T-helper 9 cell (primary cell): ENCODE measurements at regions not wholly inside any gene's neighbourhood (a gene's known extent, or its start where the extent isn't known, plus 50 kb on each side); places are given as distances from the start of the nearest gene placed in this dataset.

ENCODE experiments used
- DNase-seq: peaks from one replicate; pipeline ENCODE4 v3.0.0-alpha.2; 2020

DNA sequence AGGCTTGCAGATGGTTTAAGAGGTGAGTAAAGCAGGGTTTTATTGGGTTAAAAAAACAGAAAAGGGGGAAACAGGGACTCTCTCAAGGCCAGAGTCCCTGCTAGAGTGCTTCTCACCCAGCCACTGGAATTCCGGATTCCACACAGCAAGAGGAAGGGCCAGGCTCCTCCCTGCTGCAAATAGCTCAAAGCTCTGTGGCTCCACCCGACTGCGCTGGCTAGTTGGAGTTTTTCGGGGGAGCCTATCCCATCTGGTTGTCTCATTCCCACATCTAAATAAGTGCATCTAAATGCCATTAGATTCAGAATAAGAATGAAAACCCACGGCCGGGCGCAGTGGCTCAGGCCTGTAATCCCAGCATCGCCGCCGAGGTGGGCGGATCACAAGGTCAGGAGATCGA lies 791.5 kb downstream of the SLC16A7 start:
- no peak for DNase-seq

DNA sequence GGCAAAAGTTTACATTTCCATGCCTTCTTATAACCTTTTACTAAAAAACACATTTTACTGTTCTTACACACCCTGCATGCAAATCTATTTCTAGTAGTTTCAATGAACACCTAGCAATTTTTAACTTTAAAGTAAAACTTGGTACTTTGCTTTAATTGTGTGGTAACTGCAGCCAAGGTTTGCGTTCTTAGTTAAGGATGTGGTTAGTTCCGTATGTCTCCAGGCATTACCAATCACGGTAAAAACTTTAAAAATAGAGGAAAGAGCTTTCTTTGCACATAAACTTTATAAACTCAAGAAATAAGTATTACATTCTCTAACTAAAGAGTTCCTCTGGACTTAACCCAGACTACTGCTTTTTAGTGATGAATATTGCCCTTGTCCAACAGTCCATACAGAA lies 795.2 kb downstream of the SLC16A7 start:
- DNase-seq: no peak

DNA sequence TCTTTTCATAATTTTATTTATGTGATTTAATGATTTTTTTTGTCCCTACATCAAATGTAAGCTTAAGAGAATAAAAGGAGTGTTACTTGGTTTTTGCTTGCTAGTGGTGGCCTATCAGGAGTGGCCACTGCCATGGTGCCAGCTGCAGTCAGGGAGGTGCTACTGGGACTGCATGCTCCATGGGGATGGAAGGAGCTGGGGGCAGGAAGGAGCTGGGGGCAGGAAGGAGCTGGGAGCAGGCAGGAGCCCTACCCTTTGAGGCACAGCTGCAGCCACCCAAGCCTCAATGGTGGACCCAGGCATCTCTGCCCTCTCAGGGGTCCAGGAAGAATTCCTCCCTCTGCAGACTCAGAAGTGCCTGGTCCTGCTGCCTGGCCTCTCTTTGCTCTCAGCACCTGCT lies 796.0 kb downstream of the SLC16A7 start:
- no peak for DNase-seq

DNA sequence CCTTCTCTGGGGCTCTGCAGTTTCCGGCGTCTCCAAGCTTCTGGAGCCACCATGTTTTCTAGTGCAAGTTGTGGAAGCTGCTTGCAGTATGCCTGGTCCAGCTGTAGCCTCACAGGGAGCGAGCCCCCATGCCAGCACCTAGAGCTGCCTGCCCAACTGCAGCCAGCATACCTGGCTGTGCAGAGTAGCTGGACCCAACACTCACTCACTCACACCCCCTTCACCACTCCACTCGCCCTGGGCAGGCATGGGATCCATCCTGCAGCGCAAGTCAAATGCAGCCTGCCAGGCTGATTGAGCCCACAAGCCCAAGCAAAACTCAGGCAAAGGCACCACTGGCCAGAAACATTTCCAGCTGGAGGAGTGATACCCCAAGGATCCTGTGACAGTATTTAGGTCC lies 797.3 kb downstream of the SLC16A7 start:
- no peak for DNase-seq

DNA sequence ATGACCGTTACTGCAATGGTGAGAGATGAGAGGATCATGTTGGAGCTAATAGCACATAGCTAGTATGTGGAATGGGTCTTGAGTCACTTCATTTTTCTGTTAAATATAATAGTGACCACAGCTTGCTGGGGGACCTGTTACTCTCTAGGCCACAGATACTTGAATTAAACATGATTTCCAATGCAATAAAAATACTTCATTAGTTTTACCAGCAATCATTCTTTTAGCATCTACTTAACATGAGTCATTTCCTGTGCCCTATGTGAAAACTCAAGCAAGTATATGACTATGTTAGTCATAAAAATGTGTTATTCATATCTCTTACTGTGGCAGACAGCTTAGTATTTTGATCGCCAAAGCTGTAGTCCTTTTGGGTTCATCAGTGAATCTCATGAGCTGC lies 798.8 kb downstream of the SLC16A7 start:
- no peak for DNase-seq

DNA sequence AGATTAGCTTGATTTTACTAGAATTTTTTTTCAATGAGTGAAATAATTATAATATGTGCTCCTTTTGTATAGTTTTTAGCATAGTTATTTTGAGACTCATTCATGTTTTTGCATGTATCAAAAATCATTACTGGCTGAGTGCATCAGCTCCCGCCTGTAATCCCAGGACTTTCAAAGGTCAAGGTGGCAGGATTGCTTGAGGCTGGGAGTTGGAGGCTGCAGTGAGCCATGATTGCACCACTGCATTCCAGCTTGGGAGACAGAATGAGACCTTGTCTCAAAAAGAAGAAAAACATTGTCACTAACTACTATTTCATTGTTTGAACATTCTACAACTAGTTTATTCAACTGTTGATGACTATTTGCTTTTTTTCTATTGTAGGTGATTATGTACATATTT lies 802.7 kb downstream of the SLC16A7 start:
- no peak for DNase-seq

DNA sequence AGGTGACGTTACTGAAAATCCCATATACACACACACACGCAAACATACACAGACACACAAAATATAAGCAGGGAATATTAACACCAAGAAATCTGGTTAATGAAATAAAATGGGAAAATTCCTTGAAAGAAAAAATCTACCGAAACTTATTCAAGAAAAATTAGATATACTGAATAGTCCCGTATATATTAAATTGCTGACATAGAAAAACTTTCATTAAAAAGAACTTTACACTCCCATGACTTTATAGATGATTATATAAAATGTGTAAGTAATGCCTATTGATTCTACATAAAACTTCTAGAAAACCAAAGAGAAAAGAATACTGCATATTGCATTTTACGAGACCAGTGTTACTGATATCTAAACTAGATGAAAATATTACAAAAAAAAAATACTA lies 803.2 kb downstream of the SLC16A7 start:
- no peak for DNase-seq

DNA sequence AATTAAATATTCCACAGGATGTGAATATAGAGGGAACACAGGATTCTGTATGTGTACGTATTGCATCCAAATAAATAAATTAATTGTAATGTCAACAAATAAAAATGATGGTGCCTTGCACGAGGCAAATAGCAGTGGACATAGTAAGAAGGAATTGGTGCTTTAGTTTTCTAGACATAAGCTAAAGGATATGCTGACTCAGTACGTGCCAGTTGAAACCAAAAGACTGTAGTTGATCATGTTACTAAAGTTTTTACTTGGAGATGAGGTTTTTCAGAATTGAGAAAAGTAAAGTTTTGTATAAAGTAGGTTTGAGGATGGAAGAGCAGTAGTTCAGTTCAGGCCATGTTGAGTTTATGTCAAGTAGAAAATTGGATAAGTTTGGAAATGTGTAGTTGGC lies 807.2 kb downstream of the SLC16A7 start:
- no peak for DNase-seq

DNA sequence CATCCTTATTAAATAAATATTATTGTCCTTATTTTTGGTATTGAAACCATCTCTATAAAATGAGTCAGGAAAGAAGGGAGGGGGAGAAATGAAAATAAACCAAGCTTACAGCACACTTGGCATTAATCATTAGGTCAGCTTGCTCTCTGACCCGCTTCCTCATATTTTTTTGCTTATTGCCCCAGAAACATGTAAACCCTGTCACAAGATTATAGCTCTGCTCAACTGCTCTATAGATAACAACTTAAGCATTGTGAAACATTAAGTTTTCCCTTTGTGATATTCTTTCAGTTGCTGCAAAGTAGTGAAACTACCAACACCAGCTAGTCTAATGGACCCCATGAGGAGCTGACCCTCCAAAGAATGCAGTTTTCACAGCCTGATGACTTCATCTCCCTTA lies 819.5 kb downstream of the SLC16A7 start:
- DNase-seq: no peak

DNA sequence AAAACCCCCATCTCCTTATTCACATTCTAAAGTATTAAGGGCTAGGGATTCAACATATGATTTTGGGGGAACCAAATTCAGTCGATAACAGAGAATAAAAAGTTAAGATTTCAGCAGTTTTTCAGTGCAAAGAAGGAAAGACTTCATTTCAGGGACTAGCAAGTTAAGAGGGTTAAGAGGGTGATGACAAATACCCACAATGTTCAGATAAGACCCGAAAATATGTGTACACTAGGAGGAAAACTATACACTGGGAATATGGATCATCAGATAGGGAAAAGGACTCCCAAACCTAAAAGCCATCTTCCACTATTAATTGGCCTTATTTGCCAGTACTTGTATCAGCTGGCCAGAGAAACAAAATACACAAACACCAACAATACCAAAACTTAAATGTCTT lies 824.2 kb downstream of the SLC16A7 start:
- no peak for DNase-seq

DNA sequence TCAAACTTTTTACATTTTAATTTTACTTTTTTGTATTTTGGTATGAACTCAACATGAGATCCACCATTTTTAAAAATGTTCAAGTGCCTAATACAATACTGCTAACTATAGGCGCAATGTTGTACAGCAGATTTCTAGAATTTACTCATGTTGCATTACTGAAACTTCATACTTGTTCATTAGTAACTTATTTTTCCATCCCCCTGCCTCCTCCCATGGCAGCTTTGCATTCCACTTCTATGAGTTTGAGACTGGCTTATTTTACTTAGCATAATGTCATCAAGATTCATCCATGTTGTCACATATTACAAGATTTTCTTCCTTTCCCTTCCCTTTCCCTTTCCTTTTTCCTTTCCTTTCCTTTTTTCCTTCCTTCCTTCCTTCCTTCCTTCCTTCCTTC lies 825.9 kb downstream of the SLC16A7 start:
- DNase-seq: no peak

DNA sequence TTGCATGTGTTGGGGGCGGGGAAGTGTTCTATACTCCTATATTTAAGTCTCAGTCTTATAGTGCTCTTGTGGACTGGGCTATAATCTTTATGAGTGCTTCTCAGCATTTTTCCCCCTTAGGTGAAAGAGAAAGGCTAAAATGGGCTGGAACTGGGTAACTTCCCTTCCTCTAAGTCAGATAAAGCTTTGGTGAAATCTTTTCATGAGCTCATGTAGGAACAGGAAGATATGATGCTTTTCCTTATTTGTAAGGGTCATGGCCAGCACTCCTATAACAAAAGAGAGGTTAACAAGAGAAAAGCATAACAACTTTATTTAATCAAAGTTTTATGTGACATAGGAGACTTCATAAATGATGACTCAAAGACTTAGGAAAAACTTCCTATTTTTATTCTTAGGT lies 841.5 kb downstream of the SLC16A7 start:
- DNase-seq: no peak

DNA sequence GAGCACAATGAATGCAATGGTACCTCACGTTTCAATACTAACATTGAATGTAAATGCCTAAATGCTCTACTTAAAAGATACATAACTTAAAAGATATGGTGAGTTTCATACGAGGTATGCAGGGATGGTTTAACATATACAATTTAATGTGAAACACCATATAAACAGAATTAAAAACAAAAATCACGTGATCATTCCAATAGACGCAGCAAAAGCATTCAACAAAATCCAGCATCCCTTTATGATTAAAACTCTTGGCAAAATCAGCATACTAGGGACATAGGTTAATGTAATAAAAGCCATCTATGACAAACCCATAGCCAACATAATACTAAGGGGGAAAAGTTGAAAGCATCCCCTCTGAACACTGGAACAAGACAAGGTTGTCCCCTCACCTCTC lies 845.7 kb downstream of the SLC16A7 start:
- DNase-seq: no peak

DNA sequence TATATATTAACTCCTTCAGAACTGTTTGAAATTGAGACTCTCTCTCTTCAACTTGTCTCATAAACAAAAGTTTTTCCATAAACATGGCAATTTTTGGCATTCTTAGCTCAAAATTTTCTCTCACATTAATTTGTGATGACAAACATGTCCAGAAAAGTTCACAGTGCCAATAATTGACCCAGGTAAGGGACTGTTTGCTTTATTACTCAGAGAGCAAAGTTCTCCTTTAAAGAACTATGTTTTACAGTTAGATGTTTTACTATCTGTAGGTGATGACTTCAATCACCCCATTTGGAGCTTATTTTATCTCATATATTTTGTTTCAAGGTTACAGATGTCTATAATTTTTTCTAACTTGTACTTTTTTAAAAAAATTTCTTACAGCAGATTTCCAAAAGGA lies 855.6 kb downstream of the SLC16A7 start:
- DNase-seq: no peak

DNA sequence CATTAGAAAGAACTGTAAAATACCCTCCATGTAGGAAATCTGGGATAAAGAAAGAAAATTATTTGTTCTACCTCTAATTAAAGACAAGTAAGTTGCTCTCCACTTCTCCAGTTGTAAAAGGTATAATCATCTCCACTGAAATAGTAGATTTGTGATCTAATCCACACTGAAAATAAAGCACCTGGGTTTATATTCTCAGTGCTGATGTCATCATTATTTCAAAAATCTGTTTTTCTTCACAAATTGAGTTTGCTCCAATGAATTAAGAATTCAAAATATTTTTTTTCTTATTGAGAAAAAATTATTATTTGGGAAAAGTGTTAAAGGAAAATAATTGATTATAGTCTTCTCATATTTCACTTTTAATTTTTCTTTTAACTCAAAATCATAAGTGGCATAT lies 869.2 kb downstream of the SLC16A7 start:
- no peak for DNase-seq

DNA sequence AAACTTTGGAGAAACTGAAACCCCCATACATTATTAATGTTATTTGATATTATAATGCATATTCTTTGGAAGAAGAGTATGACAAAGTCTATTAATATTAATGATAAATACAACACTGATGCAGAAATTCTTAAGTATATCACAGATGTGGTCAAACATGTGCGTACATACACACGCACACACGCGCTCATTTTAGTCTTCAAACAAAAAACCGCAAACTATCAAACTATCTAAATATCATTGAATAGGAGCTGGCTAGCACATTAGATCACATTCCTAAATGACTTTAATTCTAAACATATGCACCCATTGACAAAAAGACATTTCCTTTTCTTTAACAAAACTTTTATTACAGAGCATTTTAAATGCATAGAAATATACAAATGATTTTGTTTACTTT lies 872.7 kb downstream of the SLC16A7 start:
- no peak for DNase-seq

DNA sequence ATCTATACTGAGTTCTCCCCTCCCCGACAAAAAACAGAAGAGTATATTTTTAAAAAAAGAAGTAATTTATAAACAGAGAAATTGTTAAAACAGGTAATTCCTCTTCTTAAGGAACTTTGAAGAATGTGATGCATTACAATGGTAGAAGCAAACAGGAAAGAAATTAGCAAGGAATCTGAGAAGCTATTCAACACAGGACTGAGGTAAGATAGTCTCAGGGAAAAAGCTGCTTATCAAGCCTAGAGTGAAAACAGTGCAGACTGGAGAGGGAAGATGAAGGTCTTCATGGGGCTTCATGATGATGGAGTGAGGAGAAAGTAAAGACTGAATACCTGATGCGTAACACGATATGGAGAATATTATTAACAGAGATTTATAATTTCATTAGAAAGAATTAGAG lies 880.0 kb downstream of the SLC16A7 start:
- DNase-seq: no peak

DNA sequence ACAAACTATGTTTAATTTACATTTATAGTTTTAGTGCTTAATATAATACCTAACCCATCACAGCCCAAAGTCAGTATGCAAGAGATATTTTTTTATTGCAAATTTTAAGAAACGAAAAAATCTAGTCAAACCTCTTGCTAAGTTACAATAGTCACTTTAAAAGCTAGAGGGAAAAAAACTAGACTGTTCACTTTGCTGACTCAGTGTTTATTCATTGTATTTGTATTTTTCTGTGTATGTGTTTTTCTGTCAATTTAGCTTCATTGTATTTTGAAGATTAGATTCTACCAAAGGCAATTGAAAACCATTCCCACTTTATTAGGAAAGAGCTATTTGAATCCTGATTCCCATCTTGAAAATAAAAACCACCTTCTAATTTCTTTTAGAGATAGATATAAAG lies 891.5 kb downstream of the SLC16A7 start:
- no peak for DNase-seq

DNA sequence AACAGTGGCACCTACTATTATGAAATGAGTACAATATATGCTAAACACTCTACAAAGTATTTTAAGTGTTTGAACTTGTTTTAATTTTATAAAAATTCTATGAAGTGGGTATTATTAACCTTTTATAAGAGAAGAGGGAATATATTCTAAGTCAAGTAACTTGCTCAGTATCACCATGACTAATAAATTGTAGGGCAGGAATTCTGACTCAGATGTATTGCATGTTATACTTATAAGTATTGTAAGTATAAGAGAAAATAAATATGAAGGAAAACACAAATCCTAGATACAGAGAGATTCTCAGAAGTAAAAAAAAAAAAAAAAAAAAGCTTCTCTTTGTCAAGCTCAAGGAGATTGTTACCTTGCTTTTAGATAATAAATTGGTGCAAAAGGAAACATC lies 893.2 kb downstream of the SLC16A7 start:
- no peak for DNase-seq

DNA sequence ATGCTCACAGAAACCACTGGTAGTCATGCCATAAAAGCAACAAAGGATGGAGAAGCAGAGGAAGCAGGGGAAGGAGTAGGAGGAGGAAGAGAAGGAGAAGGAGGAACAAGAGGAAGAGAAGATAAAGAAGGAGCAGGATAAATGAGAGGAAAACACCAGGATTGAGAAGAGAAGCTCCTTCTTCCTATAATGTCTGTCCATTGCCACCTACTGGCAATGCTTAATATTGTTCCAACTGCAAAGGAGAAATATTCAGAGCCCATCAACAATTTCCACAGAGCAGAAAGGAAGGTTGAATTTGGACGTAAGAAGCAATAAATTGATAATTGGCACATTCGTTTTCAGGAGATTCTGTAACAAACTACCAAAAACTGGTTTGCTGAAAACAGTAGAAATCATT lies 898.4 kb downstream of the SLC16A7 start:
- no peak for DNase-seq

DNA sequence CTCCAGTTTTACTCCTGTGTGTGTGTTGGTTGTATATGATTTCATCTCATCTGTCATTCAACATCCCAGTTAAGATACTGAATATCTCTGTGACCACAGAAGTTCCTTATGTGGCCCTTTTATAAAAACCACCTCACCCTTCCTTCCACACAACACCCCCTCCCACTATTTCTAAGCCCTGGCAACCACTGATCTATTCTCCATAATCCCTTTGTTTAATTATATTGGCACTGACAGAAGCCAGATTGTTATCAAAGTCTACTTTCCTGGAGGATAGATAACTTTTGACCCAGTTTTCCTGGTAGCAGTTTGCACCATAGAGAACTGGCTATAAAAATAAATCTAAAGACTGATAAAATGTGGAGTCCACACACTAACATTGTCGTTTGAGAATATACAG lies 902.8 kb downstream of the SLC16A7 start:
- no peak for DNase-seq

DNA sequence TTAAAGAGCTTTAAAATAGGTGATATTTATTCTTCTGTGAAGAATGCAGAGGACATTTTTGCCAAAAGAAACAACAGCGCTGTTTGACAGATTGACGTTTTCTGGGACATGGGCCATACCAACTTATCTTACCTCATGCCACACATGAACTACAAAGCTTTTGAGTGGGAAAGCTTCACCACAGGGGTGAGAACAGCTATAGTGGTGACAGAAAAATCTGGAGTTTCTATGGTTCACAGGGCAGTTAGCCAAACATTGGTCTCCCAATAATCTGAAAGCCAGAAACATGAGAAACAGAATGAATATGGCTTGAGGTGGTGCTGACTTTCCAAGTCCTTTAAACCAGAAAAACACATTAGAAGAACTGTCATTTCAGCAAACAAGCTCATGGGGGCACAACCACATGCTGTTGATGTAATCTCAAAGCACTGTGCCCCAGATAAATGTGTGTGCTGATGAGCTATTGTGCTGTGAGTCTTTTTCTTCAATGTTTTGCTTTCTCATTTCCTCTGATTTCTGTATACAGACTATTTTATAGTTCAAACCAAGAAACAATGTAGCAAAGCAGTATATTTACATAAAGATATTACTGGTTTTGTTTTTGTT lies 905.4 kb downstream of the SLC16A7 start:
- DNase-seq: no peak

DNA sequence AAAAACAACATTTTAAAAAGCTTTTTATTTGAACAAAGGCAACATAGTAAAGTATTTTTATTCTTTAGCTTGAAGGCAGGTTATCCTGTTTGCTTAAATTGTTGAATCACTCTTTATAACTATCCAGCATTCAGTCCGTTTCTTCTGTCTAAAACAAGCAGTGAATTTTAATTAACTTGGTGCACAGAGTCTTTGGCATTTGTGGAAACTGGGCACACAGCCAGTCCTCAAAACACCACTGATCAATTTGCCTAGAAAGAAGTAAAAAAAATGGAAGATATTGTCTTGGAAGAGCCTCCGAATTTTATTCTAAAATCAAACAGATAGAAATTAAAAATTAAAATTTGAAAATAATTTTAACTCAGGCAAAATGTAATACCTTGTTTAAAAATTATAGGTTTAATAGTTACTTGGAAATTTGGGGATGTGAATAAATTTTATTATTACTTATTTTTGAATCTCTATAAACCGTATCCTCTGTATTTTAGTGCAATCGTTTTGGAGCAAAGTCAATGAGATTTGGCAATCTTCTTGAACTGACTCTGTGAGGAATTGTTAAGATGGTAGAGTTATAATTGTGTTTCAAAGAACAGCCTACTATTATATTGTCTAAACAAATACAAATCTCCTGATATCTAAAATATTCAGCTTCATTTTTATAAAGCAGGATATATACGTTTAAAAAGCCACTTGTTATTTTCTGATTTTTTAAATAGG lies 927.0 kb downstream of the SLC16A7 start:
- DNase-seq: no peak

DNA sequence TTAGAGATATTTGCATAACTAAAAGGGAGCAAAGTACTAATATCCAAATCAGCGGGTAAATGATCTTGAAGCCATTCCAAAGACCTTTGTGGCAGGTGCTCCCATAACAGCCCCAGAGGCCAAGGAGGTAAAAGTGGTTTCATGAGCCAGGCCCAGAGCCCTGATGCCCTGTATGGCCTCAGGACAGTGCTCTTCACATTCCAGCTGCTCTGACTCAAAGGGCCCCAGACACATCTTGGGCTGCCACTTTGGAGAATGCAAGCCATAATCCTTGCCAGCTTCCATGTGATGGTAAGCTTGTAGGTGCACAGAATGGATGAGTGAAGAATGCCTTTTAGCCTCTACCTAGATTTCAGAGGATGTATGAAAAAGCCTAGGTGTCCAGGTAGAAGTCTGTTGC lies 933.4 kb downstream of the SLC16A7 start:
- DNase-seq: no peak

DNA sequence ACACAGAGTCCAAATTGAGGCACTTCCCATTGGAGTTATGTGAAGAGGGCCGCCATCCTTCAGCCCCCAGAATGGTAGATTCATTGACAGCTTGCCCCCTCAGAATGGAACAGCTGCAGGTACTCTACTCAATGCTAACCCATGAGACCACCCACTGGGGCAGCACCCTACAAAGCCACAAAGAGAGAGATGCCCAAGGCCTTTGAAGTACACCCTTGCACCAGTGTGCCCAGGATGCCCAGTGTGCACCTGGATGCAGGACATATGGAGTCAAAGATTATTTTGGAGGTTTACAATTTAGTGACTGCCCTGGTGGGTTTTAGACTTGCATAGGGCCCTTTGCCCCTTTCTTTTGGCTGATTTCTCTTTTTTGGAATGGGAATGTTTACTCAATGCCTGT lies 933.9 kb downstream of the SLC16A7 start:
- no peak for DNase-seq
